ENCODE measurements at regions not wholly inside any gene's neighbourhood (a gene's known extent, or its start where the extent isn't known, plus 50 kb on each side); places are given as distances from the start of the nearest gene placed in this dataset.

DNA sequence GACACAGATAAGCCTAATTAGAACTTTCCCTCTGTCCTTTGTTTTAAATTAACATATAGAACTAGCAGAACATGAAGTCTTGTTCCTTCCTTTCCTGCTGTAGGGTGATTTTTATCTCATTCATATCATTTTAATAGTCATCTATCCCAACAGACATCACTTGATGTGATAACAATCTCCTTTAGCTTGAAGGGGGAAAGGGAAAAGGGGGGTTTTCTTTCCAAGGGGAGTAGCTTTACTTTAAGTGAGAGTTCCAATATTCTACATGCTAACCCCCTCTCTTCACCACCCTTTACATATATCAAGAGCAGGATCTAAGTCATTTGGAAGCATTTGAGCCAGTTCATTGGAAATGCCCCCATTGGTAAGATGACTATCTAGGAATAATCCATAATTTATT lies 241.9 kb downstream of the HHIPL2 start:
- no peak for TF ChIP-seq EZH2phosphoT487 (IDR thresholded peaks at IDR 0.05; ENCODE audit: low read depth, severe bottlenecking, unreplicated experiment)
- TF ChIP-seq, protein P1, sequence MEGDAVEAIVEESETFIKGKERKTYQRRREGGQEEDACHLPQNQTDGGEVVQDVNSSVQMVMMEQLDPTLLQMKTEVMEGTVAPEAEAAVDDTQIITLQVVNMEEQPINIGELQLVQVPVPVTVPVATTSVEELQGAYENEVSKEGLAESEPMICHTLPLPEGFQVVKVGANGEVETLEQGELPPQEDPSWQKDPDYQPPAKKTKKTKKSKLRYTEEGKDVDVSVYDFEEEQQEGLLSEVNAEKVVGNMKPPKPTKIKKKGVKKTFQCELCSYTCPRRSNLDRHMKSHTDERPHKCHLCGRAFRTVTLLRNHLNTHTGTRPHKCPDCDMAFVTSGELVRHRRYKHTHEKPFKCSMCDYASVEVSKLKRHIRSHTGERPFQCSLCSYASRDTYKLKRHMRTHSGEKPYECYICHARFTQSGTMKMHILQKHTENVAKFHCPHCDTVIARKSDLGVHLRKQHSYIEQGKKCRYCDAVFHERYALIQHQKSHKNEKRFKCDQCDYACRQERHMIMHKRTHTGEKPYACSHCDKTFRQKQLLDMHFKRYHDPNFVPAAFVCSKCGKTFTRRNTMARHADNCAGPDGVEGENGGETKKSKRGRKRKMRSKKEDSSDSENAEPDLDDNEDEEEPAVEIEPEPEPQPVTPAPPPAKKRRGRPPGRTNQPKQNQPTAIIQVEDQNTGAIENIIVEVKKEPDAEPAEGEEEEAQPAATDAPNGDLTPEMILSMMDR (IDR thresholded peaks at IDR 0.05; ENCODE audit: poor library complexity), result no peak
- no peak for TF ChIP-seq EZH2 (IDR thresholded peaks at IDR 0.05; ENCODE audit: borderline replicate concordance)

Measured in hepatocyte (in vitro differentiated cells).